Stimulated activated CD4-positive, alpha-beta T cell treated with anti-CD3 and anti-CD28 coated beads, Interleukin-4, amount 100 ng/mL, for 24 hours (primary cell): ENCODE measurements at regions not wholly inside any gene's neighbourhood (a gene's known extent, or its start where the extent isn't known, plus 50 kb on each side); places are given as distances from the start of the nearest gene placed in this dataset.

ENCODE experiments used
- DNase-seq: peaks from one replicate; pipeline ENCODE4 v3.0.0-alpha.2; 2020

DNA sequence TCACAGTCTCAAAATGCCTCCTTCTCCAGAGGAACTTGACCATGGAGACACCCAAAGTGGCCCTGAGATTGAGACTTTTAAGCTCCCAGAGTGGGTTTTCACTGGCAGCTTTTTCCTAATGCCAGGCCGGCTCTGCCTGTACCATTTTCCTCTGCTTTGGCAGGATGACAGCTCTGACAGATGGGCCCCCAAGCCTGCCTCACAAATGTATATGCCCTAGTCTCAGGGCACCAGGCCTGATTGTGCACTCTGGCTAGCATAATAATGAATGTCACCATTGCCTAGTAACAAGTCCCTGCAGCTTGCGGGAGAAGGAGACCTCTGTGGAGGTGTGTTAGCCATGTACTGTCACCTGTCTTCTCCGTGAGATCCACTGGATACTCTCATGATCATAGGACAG is 772.8 kb upstream of the TSPY4 start:
- no peak for DNase-seq

DNA sequence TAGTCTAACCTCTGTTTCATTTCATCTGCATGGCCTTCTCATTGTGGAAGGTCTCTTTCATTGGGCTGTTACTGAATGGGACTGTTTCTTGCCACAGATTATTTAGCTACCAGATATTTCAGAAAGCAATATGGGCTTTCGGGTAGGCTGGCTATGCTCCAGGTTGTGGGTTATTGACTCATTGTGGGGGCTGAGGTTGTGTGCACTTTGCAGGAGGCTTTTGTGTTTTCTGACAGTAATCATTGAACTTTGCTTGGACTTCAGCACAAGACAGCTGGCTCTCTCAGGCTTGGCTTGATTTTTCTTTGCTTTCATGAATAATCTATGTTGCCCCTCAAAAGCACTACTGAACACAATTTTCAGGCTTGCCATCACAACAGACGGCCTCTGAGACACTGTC is 771.1 kb upstream of the TSPY4 start:
- no peak for DNase-seq

DNA sequence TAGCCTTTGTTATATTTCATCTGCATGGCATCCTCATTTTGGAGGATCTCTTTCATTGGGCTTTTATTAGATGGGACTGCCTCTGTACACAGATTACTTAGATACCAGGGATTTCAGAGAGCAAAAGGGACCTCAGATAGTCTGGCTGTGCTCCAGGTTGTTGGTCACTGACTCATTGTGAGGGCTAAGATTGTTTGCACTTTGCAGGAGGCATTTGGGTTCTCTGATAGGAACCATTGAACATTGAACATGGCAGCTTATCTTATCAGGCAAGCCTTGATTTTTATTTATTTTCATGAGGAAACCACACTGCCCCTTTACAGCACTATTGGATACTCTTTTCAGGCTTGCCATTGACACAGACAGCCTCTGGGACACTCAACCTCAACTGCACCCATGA is 766.9 kb upstream of the TSPY4 start:
- DNase-seq: no peak

DNA sequence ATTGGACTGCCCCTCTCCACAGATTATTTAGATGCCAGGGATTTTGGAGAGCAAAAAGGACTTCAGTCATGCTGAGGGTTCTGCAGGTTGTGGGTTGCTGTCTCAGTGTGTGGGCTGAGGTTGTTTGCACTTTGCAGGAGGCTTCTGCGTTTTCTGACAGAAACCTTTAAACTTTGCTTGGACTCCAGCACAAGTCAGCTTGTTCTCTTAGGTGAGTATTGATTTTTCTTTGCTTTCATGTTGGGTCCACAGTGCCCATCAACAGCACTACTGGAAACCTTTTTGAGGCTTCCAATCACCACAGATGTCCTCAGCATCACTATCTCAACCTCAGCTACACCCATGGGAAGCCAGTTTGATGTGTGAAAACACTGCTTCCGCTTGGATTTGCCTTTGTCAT is 764.3 kb upstream of the TSPY4 start:
- DNase-seq: no peak

DNA sequence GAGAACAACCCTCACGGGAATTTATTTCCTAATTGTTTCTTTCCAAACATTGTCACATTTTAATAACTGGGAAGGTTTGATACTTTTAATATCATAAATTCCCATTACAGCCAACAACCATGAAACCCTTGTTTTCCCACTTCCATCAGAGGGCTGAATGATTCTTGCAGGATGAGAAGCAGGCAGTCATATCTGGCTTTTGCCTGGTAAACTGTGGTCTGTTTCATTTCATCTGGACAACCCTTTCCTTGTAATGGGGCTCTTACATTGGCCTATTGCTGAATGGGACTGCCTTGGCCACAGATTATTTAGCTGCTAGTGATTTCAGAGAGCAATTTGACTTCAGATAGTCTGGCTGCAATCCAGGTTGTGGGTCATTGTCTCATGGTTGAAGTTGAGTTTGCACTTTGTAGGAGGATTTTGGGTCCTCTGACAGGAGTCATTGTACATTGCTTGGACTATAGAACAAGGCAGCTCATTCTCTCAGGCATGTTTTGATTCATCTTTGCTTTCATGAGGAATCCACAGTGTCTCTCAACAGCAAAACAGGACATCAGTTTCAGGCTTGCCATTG is 754.9 kb upstream of the TSPY4 start:
- DNase-seq: no peak

DNA sequence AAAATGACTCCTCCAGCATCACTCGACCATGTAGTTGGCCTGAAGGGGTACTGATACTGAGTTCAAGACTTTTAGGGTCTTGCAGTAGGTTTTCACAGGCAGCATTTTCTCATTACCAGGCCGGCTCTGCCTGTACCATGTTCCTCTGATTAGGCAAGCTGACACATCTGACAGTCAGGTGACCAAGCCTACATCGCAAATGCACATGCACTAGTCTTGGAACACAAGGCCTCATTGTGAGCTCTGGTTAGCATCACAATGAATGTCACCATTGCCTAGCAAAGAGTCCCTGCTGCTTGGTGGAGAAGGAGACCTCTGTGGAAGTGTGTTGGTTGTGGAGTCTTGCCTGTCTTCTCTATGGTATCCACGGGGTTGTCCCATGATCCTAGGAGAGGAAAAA is 754.1 kb upstream of the TSPY4 start:
- DNase-seq: no peak

DNA sequence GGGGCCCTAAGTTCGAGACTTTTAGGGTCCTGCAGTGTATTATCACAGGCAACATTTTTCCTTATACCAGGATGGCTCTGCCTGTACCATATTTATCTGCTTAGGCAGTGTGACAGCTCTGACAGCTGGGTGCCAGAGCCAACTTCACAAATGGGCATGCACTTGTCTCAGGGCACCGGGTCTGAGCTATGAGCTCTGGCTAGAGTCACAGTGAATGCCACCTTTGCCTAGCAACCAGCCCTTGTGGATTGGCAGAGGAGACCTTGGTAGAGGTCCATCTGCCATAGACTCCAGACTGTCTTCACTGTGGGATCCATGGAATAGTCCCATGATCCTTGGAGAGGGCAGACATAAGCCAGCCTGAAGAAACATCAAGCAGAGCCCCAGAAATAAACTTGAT is 746.6 kb upstream of the TSPY4 start:
- no peak for DNase-seq

DNA sequence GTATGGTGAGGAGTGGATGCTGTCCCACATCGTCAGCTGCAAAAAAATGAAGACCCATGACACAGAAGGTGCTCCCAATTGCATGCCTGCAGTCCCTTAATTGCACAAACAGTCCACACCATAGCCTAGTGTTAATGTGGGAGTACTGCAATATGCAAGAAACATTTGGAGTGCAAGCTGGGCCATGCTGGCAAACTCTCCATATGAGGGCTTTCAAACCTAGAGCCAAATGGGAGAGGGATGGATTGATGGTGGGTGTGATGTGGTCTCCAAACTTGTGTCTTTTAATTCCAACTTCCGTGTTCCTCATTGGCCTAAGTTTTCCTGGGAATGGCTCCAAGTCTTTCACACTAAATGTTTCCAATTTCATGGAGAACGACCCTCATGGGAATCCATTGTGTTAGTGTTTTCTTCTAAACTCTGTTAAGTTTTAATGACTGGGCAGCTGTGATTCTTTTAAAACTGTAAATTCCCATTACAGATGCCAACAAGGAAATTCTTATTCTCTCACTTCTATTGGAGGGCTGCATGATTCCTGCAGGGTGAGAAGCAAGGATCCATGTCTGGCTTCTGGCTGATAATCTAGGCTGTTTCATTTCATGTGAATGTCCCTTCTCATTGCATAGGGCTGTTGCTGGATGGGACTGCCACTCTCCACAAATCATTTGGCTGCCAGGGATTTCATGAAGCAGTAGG is 745.3 kb upstream of the TSPY4 start:
- no peak for DNase-seq

DNA sequence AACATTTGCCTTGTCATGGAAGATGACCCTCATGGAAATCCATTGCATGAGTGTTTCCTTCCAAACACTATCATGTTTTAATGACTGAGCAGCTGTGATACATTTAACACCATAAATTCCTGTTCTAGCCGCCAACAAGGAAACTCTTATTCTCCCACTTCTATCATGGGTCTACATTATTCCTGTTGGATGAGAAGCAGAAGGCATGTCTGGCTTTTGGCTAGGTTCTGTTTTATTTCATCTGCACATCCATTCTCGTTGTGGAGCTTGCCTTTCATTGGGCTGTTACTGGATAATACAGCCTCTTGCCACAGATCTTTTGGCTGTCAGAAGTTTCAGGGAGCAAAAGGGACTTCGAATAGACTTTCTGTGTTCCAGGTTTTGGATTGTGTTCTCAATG is 742.6 kb upstream of the TSPY4 start:
- no peak for DNase-seq

DNA sequence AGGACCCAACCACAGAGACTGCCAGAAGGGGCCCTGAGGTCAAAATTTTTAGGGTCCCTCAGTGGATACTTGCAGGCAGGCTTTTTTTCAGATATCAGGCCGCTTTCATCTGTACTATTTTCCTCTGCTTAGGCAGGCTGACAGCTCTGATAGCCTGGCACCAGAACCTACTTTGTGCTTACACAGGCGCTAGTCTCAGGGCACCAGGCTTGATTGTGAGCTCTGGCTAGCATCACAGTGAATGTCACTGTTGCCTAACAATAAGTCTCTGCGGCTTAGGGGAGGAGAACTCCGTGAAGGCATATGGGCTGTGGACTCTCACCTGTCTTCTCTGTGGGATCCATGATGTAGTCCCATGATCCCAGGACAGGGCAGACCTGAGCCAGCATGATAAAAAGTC is 738.1 kb upstream of the TSPY4 start:
- no peak for DNase-seq

DNA sequence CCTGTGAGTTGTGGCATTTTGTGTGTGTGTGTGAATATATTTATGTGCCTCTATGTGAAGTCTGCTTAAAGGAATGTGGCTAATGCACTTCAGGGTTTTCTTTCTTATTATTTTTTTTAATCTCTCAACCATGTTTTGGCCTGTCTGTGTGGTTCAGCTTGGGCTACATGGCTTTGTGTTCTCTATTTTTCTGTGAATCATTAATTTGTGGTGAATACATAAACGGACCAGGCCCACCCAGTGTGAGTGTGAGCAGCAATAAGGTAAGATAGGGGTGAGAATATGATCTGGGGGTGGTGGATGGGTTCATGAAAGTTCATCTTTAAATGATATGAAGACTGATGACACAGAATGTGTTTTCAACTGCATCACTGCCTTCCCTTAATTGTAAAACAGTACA is 726.6 kb upstream of the TSPY4 start:
- DNase-seq: no peak

DNA sequence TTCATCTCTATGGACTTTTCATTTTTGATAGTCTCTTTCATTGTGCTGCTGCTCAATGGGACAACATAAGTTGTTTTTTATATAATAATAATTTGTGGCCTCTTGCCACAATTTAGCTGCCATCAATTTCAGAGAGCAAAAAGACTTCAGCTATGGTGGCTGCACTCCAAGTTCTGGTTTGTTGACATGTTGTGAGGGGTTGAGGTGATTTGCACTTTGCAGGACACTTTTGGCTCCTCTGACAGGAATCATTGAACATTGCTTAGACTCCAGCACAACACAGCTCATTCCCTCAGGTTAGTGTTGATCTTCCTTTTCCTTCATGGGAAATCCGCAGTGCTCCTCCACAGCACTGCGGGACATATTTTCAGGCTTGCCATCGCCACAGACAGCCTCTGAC is 725.4 kb upstream of the TSPY4 start:
- no peak for DNase-seq

DNA sequence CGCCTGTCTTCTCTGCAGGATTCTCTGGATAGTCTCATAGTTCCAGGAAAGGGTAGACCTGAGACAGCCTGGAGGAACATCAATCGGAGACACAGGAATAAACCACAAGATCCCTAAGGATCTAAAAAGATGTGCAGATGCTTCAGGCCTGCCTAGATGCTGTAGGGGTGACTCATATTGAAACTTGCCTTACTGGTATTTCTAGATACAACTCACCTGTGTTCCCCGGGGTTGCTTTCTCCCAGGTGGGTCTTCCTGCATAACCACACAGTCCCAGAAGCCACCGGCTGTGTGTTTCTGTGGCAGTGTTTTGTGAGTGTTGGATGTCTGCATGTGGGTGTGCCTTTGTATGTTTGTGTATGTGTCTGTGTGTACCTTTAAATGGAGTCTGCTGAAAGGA is 719.0 kb upstream of the TSPY4 start:
- DNase-seq: no peak

DNA sequence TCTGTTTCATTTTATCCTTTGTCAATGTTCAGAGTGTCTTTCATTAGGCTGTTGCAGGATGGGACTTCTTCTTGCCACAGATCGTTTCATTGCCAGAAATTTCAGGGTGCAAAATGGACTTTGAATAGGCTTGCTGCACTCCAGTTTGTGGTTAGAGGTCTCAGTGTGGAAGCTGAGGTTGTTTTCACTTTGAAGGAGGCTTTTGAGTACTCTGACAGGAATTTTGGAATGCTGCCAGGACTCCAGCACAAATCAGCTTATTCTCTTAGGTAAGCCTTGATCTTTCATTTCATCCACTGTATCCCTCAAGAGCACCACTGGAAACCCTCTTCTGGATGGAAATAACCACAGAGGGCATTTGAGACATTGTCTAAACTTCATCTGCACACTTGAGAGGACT is 715.1 kb upstream of the TSPY4 start:
- DNase-seq: no peak

DNA sequence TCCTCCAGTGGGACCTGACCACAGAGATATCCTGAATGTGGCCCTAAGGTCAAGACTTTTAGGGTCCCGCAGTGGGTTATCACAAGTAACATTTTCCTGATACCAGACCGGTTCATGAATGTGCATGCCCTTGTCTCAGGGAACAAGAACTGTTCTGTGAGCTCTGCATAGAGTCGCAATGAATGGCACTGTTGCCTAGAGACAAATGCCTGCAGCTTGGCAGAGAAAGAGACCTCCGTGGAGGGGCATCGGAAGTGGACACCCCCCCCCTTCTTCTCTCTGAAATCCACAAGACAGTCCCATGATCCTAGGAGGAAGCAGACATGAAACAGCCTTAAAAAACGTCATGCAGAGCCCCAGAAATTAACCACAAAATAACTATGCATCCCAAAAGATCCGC is 714.4 kb upstream of the TSPY4 start:
- no peak for DNase-seq

DNA sequence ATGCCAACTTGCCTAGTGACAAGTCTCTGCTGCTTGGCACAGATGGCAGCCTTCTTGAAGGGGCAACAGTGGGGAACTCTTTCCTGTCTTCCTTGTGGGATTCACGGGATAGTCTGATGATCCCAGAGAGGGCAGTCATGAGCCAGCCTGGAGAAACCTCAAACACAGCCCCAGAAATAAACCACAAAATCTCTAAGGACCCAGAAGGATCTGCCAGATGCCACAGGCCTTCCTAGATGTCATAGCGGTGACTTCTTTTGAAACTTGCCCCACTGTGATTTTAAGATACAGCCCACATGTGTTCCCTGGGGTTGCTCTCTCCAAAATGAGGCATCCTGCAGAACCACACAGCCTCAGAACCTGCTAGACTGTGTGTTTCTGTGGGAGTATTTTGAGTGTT is 707.6 kb upstream of the TSPY4 start:
- DNase-seq: no peak

DNA sequence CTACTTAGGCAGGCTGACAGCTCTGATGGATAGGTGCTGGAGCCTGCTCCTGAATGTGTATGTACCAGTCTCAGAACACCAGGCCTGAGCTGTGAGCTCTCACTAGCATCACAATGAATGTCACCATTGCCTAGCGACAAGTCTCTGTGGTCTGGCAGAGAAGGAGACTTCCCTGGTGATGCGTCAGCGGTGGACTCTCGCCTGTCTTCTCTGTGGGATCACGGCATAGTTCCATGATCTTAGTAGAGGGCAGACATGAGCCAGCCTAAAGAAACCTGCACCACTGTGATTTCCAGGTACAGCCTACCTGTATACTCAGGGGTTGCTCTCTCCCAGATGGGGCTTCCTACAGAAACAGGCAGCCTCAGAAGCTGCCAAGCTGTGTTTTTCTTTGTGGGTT is 699.2 kb upstream of the TSPY4 start:
- no peak for DNase-seq

DNA sequence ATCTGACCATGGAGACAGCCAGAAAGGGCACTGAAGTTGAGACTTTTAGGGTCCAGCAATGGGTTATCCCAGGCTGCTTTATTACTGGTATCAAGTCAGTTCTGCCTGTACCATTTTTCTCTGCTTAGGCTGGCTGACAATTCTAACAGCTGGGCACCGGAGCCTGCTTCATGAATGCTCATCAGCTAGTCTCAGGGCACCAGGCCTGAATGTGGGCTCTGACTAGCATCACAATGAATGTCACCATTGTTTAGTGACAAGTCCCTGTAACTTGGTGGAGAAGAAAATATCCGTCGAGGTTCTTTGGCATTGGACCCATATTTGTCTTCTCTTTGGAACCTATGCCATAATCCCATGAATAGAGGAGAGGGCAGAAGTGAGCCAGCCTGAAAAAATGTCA is 692.3 kb upstream of the TSPY4 start:
- no peak for DNase-seq

DNA sequence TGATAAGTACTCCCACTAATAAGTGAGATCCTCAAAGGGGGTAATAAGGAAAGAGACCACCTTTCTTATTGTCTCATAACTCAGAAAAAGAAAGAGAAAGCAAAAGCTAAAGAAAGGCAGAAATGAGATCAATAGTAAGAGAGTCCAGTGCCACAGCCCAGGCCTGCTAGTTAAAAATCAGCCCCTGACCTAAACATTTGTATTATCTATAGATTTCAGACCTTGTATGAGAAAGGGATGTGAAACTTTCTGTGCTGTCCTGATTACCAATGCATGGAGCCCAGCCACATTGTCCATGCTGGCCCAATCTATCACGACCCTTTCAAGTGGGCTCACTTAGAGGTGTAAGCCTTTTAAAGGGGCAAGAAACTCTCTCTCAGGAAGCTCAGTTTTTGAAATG is 684.8 kb upstream of the TSPY4 start:
- no peak for DNase-seq

DNA sequence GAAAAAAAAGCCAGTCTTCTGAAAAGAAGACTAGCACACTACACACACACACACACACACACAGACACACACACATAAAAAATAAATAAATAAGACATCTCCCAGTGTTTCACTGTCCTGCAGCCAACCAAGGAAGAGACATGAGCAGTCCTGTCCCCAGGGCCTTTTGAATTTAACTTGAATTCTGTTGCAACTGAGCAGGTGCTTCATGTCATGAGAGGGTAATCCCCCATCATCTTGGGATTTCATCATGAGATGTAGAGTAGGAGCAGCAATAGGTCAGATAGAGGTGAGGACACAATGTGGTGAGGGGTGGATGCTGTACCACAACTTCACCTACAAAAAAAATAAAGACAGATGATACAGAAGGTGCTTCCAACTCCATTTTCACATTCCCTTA is 682.2 kb upstream of the TSPY4 start:
- DNase-seq: no peak

DNA sequence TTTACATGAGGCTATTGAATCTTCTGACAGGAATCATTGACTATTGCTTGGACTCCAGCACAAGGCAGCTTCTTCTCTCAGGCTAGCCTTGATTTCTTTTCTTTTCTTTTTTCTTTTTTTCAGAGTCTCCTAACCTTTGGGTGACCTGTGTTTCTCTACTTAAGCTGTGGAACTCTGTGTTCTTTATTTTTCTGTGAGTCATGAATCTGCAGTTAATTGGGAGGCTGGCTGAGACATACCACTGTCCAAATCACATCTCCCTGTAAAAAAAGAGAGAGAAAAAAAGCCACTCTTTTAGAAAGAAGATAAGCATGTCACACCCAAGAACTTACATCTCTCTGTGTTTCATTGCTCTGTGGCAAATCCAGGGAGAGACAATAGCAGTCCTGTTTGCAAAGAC is 681.2 kb upstream of the TSPY4 start:
- no peak for DNase-seq

DNA sequence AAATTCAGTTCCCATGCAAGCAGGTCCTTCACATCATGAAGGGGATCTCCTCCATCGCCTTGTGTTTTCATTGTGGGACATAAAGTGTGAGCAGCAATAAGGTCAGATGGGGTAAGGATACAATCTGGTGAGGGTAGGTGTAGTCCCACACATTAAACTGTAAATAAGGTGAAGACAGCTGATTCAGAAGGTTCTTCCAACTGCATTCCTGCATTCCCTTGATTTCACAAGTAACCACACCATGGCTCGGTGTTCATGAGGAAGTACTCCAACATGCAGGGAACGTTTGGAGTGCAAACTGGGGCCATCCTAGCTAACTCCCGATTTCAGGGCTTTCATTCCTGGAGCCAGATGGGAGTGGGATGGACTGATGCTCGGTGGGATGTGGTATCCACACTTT is 680.7 kb upstream of the TSPY4 start:
- DNase-seq: no peak

DNA sequence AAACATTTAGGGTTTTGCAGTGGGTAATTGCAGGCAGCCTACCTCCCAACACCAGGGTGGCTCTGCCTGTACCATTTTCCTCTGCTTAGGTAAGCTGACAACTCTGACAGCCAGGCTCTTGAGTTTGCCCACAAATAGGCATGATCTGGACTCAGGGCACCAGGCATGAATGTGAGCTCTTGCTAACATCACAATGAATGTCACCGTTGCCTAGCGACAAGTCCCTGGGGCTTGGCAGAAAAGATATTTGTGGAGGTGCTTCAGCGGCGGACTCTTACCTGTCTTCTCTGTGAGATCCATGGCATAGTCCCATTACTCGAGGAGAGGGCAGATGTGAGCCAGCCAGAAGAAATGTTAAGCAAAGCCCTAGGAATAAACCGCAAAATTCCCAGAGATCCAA is 677.5 kb upstream of the TSPY4 start:
- DNase-seq: no peak

DNA sequence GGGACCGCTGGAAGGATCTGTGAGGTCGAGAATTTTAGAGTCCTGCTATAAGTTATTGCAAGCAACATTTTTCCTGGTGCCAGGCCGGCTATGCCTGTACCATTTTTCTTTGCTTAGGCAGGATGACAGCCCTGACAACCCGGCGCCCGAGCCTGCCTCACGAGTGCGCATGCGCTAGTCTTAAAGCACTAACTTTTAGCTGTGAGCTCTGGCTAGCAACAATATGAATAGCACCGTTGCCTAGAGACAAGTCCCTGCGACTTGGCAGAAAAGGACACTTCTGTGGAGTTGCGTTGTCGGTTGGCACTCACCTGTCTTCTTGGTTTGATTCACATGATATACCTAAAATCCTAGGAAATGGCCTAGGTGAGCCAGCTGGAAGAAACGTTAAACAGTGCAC is 663.4 kb upstream of the TSPY4 start:
- DNase-seq: no peak

DNA sequence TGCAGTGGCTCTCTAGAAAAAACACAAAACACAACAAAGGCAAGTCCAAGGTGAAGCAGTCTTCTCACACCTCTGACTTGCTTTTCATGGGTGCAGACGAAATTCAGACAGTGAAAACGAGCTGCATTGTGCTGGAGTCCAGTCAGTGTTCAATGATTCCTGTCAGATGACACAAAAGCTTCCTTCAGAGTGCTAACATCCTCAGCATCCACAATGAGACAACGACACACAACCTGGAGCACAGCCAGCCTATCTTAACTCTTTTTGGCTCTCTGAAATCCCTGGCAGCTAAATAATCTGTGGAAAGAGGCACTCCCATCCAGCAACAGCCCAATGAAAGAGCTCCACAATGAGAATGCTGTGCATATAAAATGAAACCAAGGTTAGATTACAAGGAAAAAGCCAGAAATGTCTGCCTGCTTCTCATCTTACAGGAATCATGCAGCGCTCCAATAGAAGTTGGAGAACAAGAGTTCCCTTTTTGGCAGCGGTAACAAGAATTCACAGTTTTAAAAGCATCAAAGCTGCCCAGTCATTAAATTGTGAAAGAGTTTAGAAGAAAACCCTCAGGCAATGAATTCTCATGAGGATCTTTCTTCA is 659.8 kb upstream of the TSPY4 start:
- DNase-seq: no peak
